Transverse colon (tissue), 3 donors: ENCODE measurements at regions not wholly inside any gene's neighbourhood (a gene's known extent, or its start where the extent isn't known, plus 50 kb on each side); places are given as distances from the start of the nearest gene placed in this dataset.

Experiments
- EP300 ChIP-seq: sonication (generic); formaldehyde crosslinking; IDR thresholded peaks from one replicate; pipeline ENCODE4 v1.6.1; 2017; ENCODE audit warnings: antibody characterized with exemption, low read depth
- POLR2A ChIP-seq: fragments of 450-650 bp; IDR thresholded peaks from one replicate; pipeline ENCODE4 v1.6.1; 2016; ENCODE audit warnings: antibody characterized with exemption, mild to moderate bottlenecking, moderate library complexity
- TF ChIP-seq, protein P1 (sequence below), 5 experiments: fragments of 200-600 bp in 3 of 5; fragments of 450-650 bp in 2 of 5; sonication (generic) in 3 of 5; IDR thresholded peaks; 1 replicate in 2 of 5; 2 replicates in 3 of 5; pipeline ENCODE4 v1.5.1; 2016 to 2017; ENCODE audit warnings: antibody characterized with exemption in 5 of 5, inconsistent platforms in 3 of 5, mild to moderate bottlenecking in 2 of 5, moderate library complexity in 1 of 5

DNA sequence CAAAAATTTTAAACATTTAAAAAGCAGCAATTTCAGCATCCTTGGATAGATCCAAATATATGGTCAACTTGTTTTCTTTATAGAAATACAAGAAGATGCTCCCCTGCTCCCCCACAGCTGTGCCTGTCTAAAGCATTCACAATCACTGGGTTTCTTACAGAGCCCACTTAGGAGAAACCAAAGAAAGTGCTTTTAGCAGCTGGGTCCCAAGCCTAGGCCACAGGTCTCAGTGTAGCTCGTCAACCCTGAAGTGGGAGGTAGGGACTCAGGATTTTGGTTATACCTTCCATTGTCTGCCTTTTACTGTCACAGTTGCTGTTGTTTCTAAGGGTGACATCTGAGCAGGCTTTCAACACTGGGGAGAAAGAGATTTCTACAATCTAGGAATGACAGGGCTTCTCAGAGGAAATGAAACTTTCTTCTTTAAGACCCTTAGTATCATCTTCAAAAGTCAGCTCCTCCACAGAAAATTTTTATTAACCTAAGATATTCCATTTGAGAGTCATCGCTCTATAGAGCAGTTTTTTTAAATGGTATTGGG is 199.3 kb upstream of the CMC1 start:
- TF ChIP-seq, protein P1, sequence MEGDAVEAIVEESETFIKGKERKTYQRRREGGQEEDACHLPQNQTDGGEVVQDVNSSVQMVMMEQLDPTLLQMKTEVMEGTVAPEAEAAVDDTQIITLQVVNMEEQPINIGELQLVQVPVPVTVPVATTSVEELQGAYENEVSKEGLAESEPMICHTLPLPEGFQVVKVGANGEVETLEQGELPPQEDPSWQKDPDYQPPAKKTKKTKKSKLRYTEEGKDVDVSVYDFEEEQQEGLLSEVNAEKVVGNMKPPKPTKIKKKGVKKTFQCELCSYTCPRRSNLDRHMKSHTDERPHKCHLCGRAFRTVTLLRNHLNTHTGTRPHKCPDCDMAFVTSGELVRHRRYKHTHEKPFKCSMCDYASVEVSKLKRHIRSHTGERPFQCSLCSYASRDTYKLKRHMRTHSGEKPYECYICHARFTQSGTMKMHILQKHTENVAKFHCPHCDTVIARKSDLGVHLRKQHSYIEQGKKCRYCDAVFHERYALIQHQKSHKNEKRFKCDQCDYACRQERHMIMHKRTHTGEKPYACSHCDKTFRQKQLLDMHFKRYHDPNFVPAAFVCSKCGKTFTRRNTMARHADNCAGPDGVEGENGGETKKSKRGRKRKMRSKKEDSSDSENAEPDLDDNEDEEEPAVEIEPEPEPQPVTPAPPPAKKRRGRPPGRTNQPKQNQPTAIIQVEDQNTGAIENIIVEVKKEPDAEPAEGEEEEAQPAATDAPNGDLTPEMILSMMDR (IDR thresholded peaks at IDR 0.05), result no peak
- no peak for TF ChIP-seq EP300
- no peak for TF ChIP-seq POLR2A
